ENCODE measurements at regions not wholly inside any gene's neighbourhood (a gene's known extent, or its start where the extent isn't known, plus 50 kb on each side); places are given as distances from the start of the nearest gene placed in this dataset.
"Not testable (repeated sequence)": the region's sequence is repeated elsewhere in the genome, so short reads cannot be mapped to it uniquely, and the experiment has no call there.

DNA sequence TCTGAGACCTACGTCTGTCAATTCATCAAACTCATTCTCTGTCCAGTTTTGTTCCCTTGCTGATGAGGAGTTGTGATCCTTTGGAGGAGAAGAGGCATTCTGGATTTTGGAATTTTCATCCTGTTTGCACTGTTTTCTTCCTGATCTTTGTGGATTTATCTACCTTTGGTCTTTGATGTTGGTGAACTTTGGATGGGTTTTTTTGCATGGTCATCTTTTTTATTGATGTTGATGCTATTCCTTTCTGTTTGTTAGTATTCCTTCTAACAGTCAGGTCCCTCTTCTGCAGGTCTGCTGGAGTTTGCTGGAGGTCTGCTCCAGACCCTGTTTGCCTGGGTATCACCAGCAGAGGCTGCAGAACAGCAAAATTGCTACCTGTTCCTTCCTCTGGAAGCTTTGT lies 322.2 kb downstream of the CCSER2 start:
- TF ChIP-seq, protein P1, sequence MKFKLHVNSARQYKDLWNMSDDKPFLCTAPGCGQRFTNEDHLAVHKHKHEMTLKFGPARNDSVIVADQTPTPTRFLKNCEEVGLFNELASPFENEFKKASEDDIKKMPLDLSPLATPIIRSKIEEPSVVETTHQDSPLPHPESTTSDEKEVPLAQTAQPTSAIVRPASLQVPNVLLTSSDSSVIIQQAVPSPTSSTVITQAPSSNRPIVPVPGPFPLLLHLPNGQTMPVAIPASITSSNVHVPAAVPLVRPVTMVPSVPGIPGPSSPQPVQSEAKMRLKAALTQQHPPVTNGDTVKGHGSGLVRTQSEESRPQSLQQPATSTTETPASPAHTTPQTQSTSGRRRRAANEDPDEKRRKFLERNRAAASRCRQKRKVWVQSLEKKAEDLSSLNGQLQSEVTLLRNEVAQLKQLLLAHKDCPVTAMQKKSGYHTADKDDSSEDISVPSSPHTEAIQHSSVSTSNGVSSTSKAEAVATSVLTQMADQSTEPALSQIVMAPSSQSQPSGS (CRISPR knock-in tag; IDR thresholded peaks at IDR 0.05; ENCODE audit: borderline replicate concordance, low read depth) = not testable (repeated sequence)
- TF ChIP-seq TCF7 (CRISPR knock-in tag; IDR thresholded peaks at IDR 0.05; ENCODE audit: low read depth); CREB1 (CRISPR knock-in tag; IDR thresholded peaks at IDR 0.05): not testable (repeated sequence)
- TF ChIP-seq, protein P2, sequence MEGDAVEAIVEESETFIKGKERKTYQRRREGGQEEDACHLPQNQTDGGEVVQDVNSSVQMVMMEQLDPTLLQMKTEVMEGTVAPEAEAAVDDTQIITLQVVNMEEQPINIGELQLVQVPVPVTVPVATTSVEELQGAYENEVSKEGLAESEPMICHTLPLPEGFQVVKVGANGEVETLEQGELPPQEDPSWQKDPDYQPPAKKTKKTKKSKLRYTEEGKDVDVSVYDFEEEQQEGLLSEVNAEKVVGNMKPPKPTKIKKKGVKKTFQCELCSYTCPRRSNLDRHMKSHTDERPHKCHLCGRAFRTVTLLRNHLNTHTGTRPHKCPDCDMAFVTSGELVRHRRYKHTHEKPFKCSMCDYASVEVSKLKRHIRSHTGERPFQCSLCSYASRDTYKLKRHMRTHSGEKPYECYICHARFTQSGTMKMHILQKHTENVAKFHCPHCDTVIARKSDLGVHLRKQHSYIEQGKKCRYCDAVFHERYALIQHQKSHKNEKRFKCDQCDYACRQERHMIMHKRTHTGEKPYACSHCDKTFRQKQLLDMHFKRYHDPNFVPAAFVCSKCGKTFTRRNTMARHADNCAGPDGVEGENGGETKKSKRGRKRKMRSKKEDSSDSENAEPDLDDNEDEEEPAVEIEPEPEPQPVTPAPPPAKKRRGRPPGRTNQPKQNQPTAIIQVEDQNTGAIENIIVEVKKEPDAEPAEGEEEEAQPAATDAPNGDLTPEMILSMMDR (IDR thresholded peaks at IDR 0.05) = not testable (repeated sequence)
- TF ChIP-seq, protein P3, sequence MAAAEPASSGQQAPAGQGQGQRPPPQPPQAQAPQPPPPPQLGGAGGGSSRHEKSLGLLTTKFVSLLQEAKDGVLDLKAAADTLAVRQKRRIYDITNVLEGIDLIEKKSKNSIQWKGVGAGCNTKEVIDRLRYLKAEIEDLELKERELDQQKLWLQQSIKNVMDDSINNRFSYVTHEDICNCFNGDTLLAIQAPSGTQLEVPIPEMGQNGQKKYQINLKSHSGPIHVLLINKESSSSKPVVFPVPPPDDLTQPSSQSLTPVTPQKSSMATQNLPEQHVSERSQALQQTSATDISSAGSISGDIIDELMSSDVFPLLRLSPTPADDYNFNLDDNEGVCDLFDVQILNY (CRISPR knock-in tag; IDR thresholded peaks at IDR 0.05) = not testable (repeated sequence)

Measured in WTC11 (cell line).